Cerebellar nuclear complex (tissue), 1 donor: ENCODE measurements at regions not wholly inside any gene's neighbourhood (a gene's known extent, or its start where the extent isn't known, plus 50 kb on each side); places are given as distances from the start of the nearest gene placed in this dataset.

Experiments used
- DNase-seq, 2 experiments: peaks; one replicate each; lab custom pipeline; 2025; lab: John Stamatoyannopoulos, UW

GRCh38 chr4:140281828-140282552, 91.5 kb upstream of the SCOC start:
- no peak for DNase-seq

GRCh38 chr4:140277576-140277975, 95.9 kb upstream of the SCOC start:
- DNase-seq = no peak

DNA sequence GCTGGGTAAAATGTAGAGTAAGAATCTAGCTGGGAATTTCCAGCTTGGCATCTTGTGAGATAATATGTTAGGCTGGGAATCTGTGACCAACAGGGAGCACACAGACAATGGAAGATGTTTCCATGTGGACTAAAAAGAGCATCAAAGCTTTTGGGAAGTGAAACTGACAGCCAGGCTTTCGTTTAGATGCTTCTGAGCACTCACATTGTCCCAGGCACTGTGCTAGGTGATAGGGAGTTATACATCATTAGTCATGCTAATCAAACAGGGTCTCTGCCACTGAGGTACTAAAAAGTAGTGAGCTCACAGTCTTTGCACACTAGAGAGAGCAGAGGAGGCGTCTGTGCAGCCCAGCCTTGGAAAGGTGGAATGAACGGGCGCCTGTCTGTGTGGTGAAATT, 101.9 kb upstream of the SCOC start:
- no peak for DNase-seq

GRCh38 chr4:140269369-140269768, 104.1 kb upstream of the SCOC start:
- no peak for DNase-seq

GRCh38 chr4:140268186-140268841, 105.1 kb upstream of the SCOC start:
- no peak for DNase-seq

DNA sequence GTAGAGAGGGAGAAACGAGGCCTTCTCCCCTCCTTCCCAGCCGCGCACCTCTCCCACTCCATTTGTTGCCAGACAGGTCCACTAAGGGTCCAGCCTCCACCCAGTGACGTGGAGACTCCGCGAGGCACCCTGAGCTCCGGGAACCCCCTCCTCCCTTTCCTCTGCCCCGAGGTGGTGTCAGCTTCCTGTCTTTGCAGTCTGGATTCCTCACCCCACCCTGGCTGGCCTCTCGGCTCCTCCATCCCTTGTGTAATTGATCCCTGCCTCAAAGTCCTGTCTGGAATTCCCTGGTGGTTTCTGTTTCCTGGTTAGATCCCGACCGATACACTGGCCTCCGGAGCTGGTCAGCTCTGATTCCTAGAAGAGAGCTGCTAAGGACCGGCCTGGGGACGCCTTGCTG, 105.9 kb upstream of the SCOC start:
- no peak for DNase-seq

- DNase-seq = no peak
Measured at GRCh38 chr4:140266958-140267568, 106.4 kb upstream of the SCOC start.

DNA sequence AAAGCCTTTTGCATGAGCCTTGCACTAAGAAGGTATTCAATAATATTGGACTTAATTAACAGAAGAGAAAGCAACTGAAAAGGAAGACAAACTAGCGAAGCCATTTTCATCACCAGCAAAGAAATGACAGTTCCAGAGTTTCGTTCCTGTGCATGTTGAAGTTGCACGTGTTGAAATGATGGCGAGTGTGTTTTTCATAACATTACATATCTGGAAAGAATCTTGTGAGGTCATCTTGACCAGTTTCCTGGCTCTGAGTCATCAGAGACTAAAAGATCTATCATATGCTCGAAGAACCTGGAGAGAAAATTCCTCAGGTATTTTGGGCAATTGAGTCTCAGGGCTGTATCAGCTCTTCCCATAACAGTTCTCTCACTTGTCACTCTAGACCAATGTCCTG, 106.2 kb upstream of the MAML3 start:
- DNase-seq = no peak

GRCh38 chr4:140258476-140258875, 104.5 kb upstream of the MAML3 start:
- no peak for DNase-seq

DNA sequence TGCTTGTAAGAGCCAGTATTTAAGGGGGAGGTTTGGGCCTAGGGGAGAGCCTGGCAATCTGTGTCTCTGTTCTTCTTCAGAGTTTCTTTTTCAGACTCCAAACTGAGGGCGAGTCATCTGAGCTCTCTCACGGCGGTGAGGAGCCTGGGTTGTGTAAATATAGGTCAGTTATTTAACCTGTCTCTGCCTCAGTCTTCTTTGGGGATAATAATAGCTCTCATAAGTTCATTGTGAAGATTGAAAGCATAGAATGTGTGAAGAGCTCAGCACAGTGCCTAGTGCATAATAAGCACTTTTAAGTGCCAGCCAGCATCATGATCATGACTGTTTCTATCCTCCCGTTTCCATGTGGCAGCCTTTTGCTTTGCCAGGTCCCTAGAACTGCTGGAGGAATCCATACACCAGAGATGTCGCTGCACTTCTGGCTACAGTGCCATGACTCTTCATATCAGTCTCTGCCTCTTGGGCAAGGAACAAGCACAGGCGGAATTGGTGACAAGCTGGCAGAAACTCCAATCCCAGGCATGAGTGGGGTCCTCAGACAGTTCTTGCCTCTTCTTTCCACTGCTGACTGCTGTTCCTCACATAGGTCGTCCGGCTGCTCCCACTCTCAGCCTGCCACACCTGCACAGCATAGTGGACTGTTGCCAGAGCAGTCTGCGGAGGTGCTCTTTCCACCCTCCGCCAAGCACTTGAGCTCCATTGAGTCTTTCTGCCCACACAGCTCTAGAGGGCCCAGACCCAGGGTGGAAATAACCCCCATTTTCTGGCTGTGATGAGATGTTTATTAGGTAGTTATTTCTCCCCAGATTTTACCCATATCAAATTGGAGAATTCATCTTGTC, 103.7 kb upstream of the MAML3 start:
- DNase-seq = no peak

DNA sequence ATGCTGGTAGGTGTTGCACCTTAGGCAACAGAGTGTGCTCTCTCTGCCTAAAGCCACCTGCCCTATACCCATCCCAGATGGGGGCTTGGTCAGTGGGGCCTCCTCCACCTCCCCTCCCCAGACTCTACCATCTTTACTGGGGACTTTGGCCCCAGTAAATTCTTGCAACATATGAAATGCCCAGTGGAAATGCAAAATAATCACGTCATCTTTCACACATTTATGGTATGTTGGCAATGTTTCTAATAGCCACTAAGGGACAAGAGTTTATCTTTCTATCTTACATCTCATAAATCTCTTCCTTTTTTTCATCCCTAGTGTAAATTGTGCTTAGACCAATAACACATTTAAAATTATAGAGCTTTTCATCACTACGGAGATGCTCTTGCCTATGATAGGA, 103.0 kb upstream of the MAML3 start:
- no peak for DNase-seq

- no peak for DNase-seq
Measured at GRCh38 chr4:140256335-140256734, 102.4 kb upstream of the MAML3 start.

DNA sequence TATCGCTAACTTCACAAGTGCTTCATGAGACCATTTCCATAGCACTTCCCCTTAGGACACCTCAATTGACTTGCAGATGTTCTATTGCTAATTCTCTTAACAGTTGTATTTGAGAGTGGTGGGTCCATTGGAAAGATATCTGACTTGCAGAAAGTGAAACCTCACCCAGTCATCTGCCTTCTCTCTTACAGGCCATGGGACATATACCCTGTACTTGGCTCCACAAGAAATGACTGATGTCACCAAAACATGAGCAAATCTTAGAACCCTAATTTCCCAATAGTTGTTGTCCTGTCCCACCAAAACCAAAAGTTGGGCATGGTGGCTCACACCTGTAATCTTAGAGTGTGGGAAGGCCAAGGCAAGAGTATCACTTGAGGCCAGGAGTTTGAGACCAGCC, 101.9 kb upstream of the MAML3 start:
- DNase-seq = no peak

GRCh38 chr4:140255467-140255866, 101.5 kb upstream of the MAML3 start:
- DNase-seq = no peak

DNA sequence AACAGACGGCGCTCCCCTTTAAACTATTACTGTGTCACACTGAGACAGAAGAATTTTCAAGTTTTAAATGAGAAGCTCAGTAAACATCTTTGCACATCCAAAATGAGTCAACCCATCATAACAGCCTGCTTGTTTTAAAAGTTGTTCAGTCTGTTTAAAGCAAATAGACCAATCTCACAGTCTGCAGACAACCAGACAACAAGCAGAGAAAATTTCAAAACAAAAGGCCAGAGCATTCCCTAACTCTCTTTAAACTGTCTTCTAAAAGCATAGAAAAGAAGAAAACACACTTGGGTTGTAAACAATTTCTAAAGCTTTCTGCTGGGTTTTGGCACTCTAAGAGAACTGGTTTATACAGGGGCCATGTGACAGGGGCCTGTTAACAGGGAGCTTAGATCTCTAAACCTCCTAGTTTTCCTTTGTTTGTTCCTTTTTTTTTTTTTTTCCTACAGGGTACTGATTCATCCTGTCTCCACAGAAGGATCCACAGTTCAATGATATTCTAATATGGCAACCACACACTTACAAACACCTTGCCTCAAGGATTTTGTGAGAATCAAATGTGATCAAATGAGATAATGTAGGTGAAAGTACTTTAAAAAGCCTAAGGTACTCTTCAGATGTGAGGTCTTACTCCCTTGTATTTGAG, 100.8 kb upstream of the MAML3 start:
- DNase-seq = no peak

DNA sequence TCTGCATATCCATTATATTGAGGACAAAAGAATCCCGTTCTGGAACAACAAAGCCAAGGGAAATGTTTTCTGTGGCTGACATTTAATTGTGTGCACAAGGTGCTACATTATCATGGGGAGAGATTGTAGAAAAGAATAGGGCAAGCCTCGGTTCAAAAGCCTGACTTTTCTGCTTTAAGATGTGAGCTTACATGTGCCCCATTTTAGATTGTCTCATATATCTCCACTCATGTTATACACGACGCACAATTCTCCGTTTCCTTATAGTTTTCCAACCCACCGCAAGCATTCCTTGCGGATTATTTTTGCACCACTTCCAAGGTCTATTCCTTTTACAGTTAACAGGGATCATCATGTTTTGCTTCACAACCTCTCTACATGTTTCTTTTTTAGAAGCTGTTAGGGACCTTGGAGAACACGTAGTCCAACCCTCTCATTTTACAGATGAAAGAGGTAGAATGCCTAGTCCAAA, 99.6 kb upstream of the MAML3 start:
- no peak for DNase-seq

DNA sequence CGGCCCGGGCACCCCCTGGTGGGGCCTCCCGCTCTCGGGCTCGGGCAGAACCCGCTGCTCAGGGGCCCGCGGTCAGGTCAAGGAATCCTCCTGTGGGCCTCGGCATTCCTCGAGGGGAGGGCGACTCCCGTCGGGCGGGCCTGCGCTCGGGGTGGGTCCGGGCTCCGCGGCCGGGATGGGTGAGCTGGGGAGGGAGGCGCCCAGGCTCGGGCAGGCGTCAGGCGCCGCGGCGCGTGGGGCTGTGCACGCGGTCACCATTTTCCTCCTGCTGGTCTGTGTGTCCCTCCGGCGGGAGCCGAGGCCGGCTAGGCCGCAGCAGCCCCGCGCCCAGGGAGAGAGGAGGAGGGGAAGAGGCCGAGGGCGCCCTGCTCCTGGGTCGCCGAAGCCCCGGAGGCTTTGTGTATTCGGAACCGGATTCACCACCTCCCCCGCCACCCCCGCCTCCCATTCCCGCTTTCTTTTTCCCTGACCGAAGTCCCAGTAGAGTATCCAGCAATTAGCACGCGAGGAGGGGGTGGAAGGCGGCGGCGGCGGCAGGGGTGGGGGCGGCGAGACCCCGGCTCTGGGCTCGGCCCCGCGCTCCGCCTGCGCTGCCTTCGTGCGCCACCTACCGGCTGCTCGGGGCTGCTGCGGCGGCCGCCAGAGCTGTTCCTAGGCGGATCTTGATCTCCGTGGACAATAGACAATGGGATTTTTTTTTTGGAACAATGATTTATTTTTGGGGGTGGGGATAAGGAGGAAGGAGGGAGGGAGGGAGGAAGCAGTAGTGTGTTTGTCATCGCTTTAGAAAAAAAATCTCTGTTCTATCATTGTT, 99.0 kb upstream of the MAML3 start:
- peak in 1 of 2 experiments; percentile 53 for DNase-seq

DNA sequence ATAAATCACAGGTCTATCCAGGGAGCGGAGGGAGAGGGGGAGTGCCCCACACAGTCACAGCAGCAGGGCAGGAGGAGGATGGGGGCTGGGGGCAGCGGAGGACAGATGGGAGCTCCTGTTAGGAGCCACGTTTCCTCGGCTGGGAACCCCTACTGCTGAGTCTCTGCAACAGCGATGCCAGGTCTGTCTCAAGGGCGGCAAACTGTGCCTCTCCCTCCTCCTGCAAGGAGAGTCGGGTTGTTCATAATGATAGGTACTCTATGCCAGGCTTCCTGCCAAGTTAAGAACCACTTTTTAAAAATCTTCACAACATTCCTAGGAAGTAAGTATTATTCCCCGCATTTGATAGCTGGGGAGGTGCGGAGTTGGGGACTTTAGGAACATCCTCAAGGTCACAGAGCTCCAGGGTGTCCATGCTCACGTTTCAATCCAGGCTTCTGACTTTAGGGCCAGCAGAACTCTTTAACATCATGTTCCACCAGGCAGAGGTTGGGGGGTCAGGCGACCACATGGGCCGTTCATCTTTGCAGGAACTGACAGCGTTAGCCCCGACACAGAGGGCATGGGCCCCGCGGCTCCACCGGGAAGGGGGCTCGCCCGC, 98.3 kb upstream of the MAML3 start:
- no peak for DNase-seq

- no peak for DNase-seq
Measured at GRCh38 chr4:140251571-140251970, 97.6 kb upstream of the MAML3 start.

GRCh38 chr4:140250989-140251552, 97.1 kb upstream of the MAML3 start:
- no peak for DNase-seq
